CD4-positive, alpha-beta T cell (primary cell): ENCODE measurements at regions not wholly inside any gene's neighbourhood (a gene's known extent, or its start where the extent isn't known, plus 50 kb on each side); places are given as distances from the start of the nearest gene placed in this dataset.

Experiments used
- ATAC-seq: fragments of 200-7000 bp; cut with Tn5 transposase; one replicate; pipeline ENCODE4 v1.10.0; 2022; ENCODE audit warnings: mild to moderate bottlenecking; ENCODE audit not compliant: poor library complexity
- CTCF ChIA-PET: fragments of 350-600 bp; sonication (Branson Sonifier 250); formaldehyde crosslinking; loops from one replicate; lab custom pipeline; 2021; ENCODE audit warnings: antibody characterized with exemption, inconsistent platforms; lab: Charles Lee
- POLR2A ChIA-PET: fragments of 350-600 bp; sonication (Branson Sonifier 250); formaldehyde crosslinking; loops from one replicate; lab custom pipeline; 2021; ENCODE audit warnings: antibody characterized with exemption, inconsistent platforms; lab: Charles Lee
- DNase-seq, 14 experiments: peaks; one replicate each; pipeline ENCODE4 v3.0.0-alpha.2; 2013 to 2020; ENCODE audit warnings: mixed read lengths in 2 of 14
- H3K27ac ChIP-seq, 2 donors: one replicate each; pipeline versions ENCODE4 v1.5.1 to v1.7.0; 2013; ENCODE audit warnings: low read length in 2 of 2, low read depth in 1 of 2, mild to moderate bottlenecking in 1 of 2
- H3K27me3 ChIP-seq, 2 experiments: 1 replicate in 1 of 2; 2 replicates in 1 of 2; pipeline versions ENCODE4 v1.6.1 to v1.7.0; 2013; ENCODE audit warnings: low read length in 2 of 2, control low read depth in 1 of 2, mild to moderate bottlenecking in 1 of 2, moderate library complexity in 1 of 2; ENCODE audit not compliant: insufficient read depth in 2 of 2, control insufficient read depth in 1 of 2
- H3K36me3 ChIP-seq: one replicate; pipeline ENCODE4 v1.6.1; 2013; ENCODE audit warnings: low read length, control low read depth; ENCODE audit not compliant: insufficient read depth
- H3K4me1 ChIP-seq: one replicate; pipeline ENCODE4 v1.6.1; 2013; ENCODE audit warnings: low read length, control low read depth; ENCODE audit not compliant: insufficient read depth
- H3K4me3 ChIP-seq: one replicate; pipeline ENCODE4 v1.5.1; 2013; ENCODE audit warnings: mild to moderate bottlenecking, low read length, moderate library complexity
- H3K9me3 ChIP-seq, 2 experiments: 1 replicate in 1 of 2; 2 replicates in 1 of 2; pipeline versions ENCODE4 v1.6.1 to v1.7.0; 2013; ENCODE audit warnings: low read length in 2 of 2, mild to moderate bottlenecking in 2 of 2, control low read depth in 1 of 2, moderate library complexity in 1 of 2; ENCODE audit not compliant: control insufficient read depth in 1 of 2, insufficient read depth in 1 of 2
- H3K27ac Mint-ChIP-seq: one replicate; pipeline ENCODE4 v1.8.0; 2020; ENCODE audit warnings: mixed read lengths
- H3K27me3 Mint-ChIP-seq: one replicate; pipeline ENCODE4 v1.8.0; 2021; ENCODE audit warnings: mixed read lengths
- H3K36me3 Mint-ChIP-seq: one replicate; pipeline ENCODE4 v1.8.0; 2021; ENCODE audit warnings: low read depth, mixed read lengths
- H3K4me1 Mint-ChIP-seq: one replicate; pipeline ENCODE4 v1.8.0; 2021; ENCODE audit warnings: low read depth, mixed read lengths
- H3K4me3 Mint-ChIP-seq: one replicate; pipeline ENCODE4 v1.8.0; 2020; ENCODE audit warnings: mild to moderate bottlenecking, mixed read lengths
- H3K9me3 Mint-ChIP-seq: one replicate; pipeline ENCODE4 v1.8.0; 2020; ENCODE audit warnings: mixed read lengths
- intact Hi-C, 2 experiments: fragments of 100-400 bp; cut with DNase I in 1 of 2; cut with micrococcal nuclease in 1 of 2; formaldehyde crosslinking; loops; one replicate each; pipeline versions ENCODE4 v1.15.1 to v1.9.0; 2023 to 2025; cut with DNase I, micrococcal nuclease
- TF ChIP-seq, protein P1 (sequence below): fragments of 200-600 bp; IDR thresholded peaks from one replicate; pipeline ENCODE4 v1.8.0; 2022; ENCODE audit warnings: antibody characterized with exemption, mild to moderate bottlenecking

DNA sequence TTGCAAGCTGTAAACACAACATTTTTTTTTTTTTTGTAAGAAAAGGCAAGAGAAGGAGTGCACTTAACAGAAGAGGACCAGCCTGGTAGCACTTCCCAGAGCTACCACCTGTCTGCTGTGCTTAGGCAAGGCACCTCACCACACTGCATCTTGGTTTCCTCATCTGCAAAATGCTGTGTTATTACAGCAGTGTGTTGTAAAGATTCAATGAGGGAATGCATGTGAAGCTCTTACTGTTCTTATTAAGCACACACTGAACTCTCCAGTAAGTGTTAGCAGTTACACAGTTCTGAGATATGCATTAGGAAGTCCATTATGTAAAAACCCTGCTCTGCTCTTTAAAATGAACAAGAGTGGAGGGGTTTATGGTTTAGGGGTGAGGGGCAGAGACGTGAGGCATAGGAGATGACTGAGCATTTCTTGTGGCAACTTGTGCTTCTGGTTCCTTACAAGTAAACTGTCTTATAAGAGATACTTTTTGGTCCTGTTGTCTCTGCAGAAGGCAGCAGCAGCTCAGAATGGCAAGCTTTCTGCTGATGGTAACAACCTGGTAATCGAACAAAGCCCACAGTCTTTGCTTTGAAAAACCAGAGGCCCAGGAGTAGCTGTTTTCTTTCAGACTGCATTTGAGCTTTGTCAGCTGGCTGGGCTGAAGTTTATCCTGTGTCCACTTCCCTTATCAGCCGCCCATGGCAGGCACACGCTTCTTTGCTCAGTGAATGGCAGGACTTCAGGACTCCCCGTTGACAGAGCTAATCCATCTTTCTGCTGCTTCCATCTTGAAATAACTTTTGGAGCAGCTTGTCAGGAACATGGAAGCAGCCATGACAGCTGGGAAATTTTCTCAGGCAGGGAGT lies 98.8 kb upstream of the BMPER start:
- Mint-ChIP-seq H3K27ac (no peak overlapping the region), H3K4me3 (no peak overlapping the region), H3K9me3 (no peaks in the 10 kb centered on the region), H3K27me3 (no peaks in the 10 kb centered on the region), H3K4me1 (no peaks in the 10 kb centered on the region), H3K36me3 (no peaks in the 10 kb centered on the region)
- intact Hi-C loops = no loop called here
- ATAC-seq = no peak
- Histone ChIP-seq H3K9me3 (no peaks in the 10 kb centered on the region), H3K4me1 (no peaks in the 10 kb centered on the region), H3K4me3 (no peak overlapping the region), H3K27me3 (no peaks in the 10 kb centered on the region), H3K27ac (no peak overlapping the region), H3K36me3 (no peaks in the 10 kb centered on the region)
- CTCF ChIA-PET = no interaction called here
- POLR2A ChIA-PET = no interaction called here
- no peak for DNase-seq
- TF ChIP-seq, protein P1, sequence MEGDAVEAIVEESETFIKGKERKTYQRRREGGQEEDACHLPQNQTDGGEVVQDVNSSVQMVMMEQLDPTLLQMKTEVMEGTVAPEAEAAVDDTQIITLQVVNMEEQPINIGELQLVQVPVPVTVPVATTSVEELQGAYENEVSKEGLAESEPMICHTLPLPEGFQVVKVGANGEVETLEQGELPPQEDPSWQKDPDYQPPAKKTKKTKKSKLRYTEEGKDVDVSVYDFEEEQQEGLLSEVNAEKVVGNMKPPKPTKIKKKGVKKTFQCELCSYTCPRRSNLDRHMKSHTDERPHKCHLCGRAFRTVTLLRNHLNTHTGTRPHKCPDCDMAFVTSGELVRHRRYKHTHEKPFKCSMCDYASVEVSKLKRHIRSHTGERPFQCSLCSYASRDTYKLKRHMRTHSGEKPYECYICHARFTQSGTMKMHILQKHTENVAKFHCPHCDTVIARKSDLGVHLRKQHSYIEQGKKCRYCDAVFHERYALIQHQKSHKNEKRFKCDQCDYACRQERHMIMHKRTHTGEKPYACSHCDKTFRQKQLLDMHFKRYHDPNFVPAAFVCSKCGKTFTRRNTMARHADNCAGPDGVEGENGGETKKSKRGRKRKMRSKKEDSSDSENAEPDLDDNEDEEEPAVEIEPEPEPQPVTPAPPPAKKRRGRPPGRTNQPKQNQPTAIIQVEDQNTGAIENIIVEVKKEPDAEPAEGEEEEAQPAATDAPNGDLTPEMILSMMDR = no peak

DNA sequence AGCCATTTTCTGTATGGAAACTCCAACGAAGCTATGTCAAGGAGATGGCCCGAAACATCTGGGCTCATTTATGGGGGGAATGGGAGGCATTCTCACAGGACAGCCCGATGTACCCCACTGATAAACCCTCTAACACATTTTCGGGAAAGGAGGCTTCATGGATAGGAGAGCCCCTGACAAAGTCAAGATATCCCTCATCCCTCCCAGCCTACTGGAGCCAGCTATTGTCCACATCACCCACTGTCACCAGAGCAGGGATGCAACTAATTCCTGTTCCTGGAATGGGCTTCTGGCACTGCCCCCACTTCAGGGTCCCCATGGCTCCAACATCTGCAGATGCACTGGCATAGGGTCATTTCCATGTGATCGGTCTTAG lies 98.2 kb upstream of the BMPER start:
- POLR2A ChIA-PET = no interaction called here
- CTCF ChIA-PET = no interaction called here
- H3K27ac ChIP-seq = no peak overlapping the region

DNA sequence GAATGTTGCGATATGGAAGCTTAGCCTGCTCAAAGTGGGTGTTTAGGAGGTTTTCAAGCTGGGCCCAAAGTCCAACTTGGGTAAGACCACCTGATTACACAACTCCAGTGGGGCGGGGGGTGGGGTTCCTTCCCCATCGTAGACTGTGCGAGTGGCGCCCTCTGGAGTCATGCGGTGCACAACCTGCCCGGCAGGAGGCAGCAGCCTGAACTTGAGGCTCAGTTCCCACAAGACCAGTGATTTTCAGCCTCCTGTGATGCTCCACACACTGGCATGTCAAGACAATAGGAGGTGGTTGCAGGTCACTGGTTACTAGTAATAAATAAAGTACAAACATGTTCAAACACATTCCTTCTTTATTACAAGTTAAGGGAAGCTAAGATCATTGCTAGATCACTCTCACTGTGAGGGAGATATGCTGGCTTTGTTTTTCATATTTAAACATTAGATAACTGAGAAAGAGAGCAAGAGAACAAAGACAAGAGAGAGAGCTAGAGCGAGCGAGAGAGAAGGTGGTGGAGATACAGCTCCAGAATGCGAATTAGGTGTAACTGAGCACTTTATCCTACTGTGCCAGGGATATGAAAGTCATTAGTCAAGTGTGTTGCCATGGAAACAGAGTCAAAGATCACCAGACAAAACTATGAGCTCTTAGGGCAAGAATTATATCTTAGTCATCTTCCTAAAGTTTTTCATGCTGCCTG lies 97.4 kb upstream of the BMPER start:
- Histone ChIP-seq H3K27ac (no peak overlapping the region), H3K36me3 (no peaks in the 10 kb centered on the region), H3K9me3 (no peaks in the 10 kb centered on the region), H3K4me3 (no peak overlapping the region), H3K27me3 (no peaks in the 10 kb centered on the region), H3K4me1 (no peaks in the 10 kb centered on the region)
- ChIA-PET CTCF (no interaction called here), POLR2A (no interaction called here)
- no peaks in the 10 kb centered on the region for H3K27me3 Mint-ChIP-seq
- no peak overlapping the region for H3K27ac Mint-ChIP-seq
- peak in 1 of 14 experiments; percentile 3 for DNase-seq
- no peak for ATAC-seq
- intact Hi-C loops = no loop called here
- H3K4me1 Mint-ChIP-seq = no peaks in the 10 kb centered on the region
- H3K9me3 Mint-ChIP-seq = no peaks in the 10 kb centered on the region
- TF ChIP-seq, protein P1 = no peak
- H3K4me3 Mint-ChIP-seq = no peak overlapping the region
- no peaks in the 10 kb centered on the region for H3K36me3 Mint-ChIP-seq

More for the DNA sequence above, 98.2 kb upstream of the BMPER start:
- no peaks in the 10 kb centered on the region for H3K4me1 ChIP-seq
- Mint-ChIP-seq H3K36me3 (no peaks in the 10 kb centered on the region), H3K27ac (no peak overlapping the region), H3K27me3 (no peaks in the 10 kb centered on the region), H3K4me3 (no peak overlapping the region), H3K9me3 (no peaks in the 10 kb centered on the region), H3K4me1 (no peaks in the 10 kb centered on the region)
- no peaks in the 10 kb centered on the region for H3K27me3 ChIP-seq
- no peak overlapping the region for H3K4me3 ChIP-seq
- TF ChIP-seq, protein P1 = no peak
- ATAC-seq (no peak), DNase-seq (no peak)
- H3K36me3 ChIP-seq = no peaks in the 10 kb centered on the region
- H3K9me3 ChIP-seq = no peaks in the 10 kb centered on the region
- intact Hi-C loops = no loop called here
